GM04504 (cell line): ENCODE measurements at regions not wholly inside any gene's neighbourhood (a gene's known extent, or its start where the extent isn't known, plus 50 kb on each side); places are given as distances from the start of the nearest gene placed in this dataset.
"Not testable (repeated sequence)": the region's sequence is repeated elsewhere in the genome, so short reads cannot be mapped to it uniquely, and the experiment has no call there.

Source experiments
- DNase-seq: peaks from one replicate; pipeline ENCODE4 v3.0.0-alpha.2; 2012; ENCODE audit warnings: low read depth

DNA sequence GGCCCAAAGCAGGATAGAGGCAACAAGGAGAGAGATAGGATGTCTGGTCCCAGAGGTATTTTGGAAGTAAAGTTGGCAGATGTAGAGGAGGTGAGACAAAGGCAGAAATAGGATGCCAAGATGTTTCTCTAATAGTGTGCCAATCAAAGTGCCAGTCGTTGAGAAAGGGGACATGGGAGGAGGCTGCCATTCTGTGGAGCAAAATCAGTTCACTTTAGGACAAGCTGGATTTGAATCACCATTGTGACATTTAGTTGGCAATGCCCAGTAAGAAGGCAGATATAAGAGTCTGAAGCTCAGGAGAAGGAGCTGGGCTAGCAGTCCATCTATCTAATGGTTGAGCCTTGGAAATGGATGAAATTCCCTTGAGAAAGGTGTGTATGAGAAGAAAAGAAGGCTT is 53.8 kb downstream of the ADRB2 start:
- no peak for DNase-seq

- DNase-seq = no peak
Observed at GRCh38 chr5:148880696-148881095, 54.3 kb downstream of the ADRB2 start.

DNA sequence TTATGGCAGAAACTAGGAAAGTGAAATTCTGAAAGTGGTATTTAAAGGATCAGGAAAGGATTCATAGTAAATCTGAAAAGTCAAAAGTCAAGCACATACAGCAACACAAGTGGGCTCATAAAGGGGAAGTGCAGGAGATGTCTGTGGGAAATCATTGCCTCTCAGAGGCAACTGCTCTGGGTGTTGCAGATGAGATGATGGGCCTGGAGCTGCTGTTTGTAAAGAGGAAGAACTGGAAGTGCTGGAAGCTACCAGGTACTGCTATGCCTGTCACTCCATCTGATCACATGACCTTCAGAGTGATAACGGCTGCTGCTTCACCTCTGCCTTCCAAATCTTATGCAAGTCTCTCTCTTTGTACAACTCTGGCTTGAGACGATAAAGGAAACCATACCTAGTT is 55.9 kb downstream of the ADRB2 start:
- no peak for DNase-seq

DNA sequence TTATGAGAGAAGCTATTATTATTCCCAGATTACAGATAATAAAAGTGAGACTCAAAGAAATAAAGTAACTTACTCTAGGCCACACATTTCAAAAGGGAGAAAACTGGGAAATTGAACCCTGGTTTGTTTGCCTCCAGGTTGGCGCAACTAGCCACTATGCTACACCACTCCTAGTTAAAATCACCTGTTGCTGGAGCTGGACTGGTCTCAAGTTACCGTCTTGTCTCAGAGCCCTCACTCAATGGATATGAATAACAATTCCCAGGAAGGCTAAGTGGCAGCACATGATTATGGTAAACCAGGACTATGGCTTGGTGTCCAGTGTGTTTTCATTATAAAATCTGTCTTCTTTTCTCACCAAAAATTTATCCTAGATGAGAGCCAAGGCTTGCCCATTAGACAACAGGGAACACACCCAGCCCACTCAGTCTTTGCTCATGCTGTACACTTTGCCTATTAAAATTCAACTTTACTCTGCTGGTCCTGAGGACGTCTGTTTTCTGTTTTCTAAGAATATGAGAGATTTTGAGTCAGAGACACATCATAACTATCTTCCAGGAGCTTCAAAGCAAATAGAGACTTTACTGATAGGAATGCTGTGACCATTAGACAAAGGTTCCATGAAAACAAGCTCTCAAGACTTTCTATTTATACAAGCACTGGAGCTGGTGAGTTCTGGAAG is 58.1 kb downstream of the ADRB2 start:
- no peak for DNase-seq

GRCh38 chr5:148887123-148887881 is 60.9 kb downstream of the ADRB2 start:
- no peak for DNase-seq

- not testable (repeated sequence) for DNase-seq
Observed at GRCh38 chr5:148889936-148890335, 63.5 kb downstream of the ADRB2 start.

- DNase-seq = not testable (repeated sequence)
Observed at GRCh38 chr5:148895441-148895840, 69.0 kb downstream of the ADRB2 start.

DNA sequence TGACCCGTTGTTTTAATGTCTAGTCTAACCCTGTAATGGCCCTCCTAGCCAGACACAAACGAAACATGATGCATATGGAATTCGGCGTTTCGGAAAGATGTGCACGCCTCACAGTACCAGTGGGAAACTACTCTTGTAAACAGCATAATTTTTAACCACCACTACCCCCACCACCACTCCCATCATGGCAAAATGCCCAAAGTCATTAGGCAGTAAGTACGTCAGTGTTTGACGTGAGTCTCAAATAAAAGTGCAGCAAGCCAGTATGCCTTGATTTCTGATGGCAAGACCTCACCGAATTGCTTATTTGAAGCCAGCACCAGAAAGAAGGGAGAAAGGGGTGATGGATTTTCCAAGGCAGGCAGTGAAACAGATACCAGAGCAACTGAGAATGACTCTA is 71.4 kb downstream of the ADRB2 start:
- DNase-seq = no peak

- DNase-seq = no peak
Observed at GRCh38 chr5:148898413-148899075, 72.1 kb downstream of the ADRB2 start.

DNA sequence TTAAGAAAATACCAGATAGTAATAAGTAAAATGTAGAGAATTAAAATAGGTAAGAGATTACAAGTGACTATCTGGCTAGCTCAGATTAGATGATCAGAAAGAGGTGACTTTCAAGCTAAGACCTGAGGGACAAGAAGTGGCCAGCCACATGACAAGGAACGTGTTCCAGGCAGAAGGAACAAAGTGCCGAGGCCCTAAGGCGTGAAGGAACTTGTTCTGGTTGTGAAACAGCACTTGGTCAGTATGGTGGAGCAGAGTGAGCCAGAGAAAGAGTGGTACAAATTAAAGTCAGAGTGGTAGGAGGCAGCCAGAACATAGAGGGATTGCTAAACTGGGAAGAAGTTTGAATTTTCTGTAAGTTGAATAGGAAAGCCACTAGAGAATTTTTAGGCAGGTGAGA is 73.6 kb downstream of the ADRB2 start:
- DNase-seq = no peak

DNA sequence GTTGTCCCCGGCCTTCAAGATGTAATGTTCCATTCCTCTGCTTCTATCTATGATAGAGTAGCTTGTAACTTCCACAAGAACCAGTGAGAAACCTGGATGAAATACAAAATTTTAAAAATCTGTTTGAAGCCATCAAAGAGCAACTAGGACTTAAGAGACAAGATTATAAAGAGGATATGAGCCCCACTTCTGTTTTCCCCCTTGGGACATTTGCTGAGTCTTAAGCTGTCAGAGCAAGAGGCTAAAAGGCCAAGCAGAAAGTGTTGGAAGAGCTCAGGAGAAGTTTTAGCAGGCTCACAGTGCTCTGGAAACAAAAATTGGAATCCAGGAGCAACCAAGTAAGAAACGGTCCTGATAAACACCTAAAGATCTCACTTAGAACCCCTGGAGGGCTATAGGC is 76.1 kb downstream of the ADRB2 start:
- no peak for DNase-seq

DNA sequence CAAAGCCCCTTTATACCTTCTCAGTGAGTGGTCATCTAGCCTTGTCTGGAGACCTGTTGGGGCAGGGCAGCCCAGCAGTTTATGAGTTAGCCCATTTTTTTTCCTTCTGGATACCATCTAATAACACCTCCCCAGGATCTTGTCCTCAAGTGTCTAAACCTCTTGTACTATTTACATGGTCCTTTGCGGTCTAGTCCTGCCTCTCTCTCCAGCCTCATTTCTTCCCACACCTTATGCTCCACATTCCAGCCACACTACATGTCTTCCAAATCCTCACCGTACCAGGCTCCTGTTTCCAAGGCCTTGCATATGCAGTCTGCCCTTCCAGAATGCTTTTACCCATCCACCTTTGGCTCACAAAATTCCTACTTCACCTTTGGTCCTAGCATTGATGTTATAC is 77.2 kb downstream of the ADRB2 start:
- DNase-seq = no peak

DNA sequence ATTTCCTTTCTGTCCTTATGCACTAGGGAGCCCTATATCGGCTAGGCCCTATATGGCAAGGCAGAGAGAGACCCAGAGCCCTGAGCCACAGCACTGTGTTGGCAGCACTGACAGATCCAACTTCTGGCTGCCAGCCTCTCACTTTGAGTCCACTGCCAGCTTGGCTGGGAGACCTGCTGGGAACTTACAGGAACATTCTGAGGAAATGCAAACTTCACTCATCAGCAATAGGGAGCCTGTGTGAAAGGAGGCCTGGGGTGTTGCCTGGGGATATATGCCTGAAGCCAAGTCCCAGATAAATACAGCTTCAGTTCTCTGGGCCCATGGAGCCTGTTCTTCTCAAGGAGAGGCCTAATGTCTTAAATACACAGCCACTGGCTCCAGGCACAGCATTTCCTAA is 78.0 kb downstream of the ADRB2 start:
- no peak for DNase-seq

- DNase-seq = no peak
Observed at GRCh38 chr5:148905541-148905940, 79.1 kb downstream of the ADRB2 start.

DNA sequence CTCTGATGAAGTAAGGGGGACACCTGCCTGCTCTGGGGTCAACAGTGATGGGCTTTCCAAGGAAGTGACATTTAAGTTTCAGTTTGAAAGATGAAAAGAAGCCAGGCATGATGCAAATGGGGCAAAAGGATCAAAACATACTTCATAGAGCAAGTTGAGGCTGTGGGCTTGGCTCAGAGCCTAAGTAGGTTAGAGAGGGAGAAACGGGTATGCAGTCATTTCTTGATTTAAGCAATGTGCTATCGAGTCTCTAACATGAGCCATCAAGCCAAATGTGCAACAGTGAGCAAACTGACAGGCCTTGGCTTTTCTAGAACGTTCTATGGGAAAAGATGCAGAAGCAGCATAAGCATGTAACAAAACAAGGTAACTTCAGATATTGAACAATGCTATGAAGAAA is 80.6 kb downstream of the ADRB2 start:
- no peak for DNase-seq

DNA sequence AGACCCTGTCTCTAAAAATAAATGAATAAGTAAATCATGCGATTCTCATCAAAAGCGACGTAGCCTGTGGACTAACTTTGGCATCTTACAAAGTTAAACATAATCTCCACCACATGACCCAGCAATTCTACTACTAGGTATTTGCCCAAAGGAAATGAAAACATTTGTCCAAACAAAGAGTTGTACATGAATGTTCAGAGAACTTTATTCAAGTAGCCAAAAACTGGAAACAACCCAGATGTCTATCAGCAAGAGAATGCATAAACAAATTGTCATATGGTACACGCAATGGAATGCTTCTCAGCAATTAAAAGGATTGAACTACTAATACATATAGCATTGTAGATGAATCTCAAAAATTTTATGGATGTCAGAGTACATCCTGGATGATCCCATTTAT is 82.6 kb downstream of the ADRB2 start:
- DNase-seq = peak; percentile 27

GRCh38 chr5:148909766-148910165 is 83.4 kb downstream of the ADRB2 start:
- DNase-seq = no peak

- DNase-seq = no peak
Observed at GRCh38 chr5:148910216-148910615, 83.8 kb downstream of the ADRB2 start.

GRCh38 chr5:148910686-148911361 is 84.4 kb downstream of the ADRB2 start:
- no peak for DNase-seq

- DNase-seq = no peak
Observed at GRCh38 chr5:148911386-148911785, 85.0 kb downstream of the ADRB2 start.

- DNase-seq = no peak
Observed at GRCh38 chr5:148912146-148912545, 85.7 kb downstream of the ADRB2 start.

DNA sequence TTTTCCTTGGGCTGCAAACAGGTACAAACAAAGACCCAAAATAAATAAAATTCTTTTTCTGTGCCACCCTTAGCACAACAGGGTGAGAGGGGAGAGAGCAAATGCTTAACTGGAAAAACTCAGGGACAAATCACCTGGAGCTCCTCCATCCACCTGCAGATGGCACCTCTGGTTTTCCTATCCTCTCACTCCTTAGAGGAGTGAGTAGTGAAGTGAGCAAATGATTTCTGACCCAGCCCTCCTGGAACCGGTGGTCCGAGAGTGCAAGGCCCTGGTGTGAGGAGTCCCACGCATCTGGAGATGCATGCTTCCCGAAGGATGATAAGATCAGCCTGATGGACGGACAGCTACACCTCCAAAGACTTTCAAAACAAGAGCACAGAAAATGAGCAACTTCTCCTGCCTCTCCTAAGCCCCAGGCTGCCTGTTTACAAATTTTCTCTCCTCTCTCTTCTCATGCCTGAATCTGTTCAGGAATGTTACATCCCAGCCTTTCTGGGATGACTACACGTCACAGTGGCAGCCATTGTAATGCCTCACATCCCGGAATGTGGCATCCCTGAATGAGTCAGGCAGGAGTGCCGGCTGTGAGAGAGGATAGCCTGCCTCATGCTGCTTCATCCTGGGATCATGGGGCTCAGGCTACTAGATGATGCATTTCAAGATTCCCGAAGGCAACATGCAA is 86.4 kb downstream of the ADRB2 start:
- DNase-seq = peak; percentile 95
